ENCODE measurements at regions not wholly inside any gene's neighbourhood (a gene's known extent, or its start where the extent isn't known, plus 50 kb on each side); places are given as distances from the start of the nearest gene placed in this dataset.

- Mint-ChIP-seq H3K27ac (no peak overlapping the region), H3K36me3 (ENCODE audit: low read depth) (no peaks in the 10 kb centered on the region), H3K4me3 (no peak overlapping the region), H3K4me1 (no peaks in the 10 kb centered on the region), H3K27me3 (peaks cover 12% of the 10 kb centered on the region)
- DNase-seq = no peak
- H3K9me3 ChIP-seq (ENCODE audit: control insufficient read depth, low read length, poor library complexity, severe bottlenecking) = no peaks in the 10 kb centered on the region
- no peak for ATAC-seq
Measured at GRCh38 chr20:54355631-54356280, 119.6 kb upstream of the DOK5 start.

GRCh38 chr20:54356801-54357200 lies 118.6 kb upstream of the DOK5 start:
- Mint-ChIP-seq H3K27ac (no peak overlapping the region), H3K27me3 (peaks cover 12% of the 10 kb centered on the region), H3K36me3 (ENCODE audit: low read depth) (no peaks in the 10 kb centered on the region), H3K4me1 (no peaks in the 10 kb centered on the region), H3K4me3 (no peak overlapping the region)
- H3K9me3 ChIP-seq (ENCODE audit: control insufficient read depth, low read length, poor library complexity, severe bottlenecking) = no peaks in the 10 kb centered on the region
- no peak for DNase-seq
- no peak for ATAC-seq

- no peaks in the 10 kb centered on the region for H3K27me3 Mint-ChIP-seq
- H3K9me3 ChIP-seq (ENCODE audit: control insufficient read depth, low read length, poor library complexity, severe bottlenecking) = no peaks in the 10 kb centered on the region
- H3K4me3 Mint-ChIP-seq = no peak overlapping the region
- no peak for DNase-seq
- no peaks in the 10 kb centered on the region for H3K36me3 Mint-ChIP-seq (ENCODE audit: low read depth)
- H3K27ac Mint-ChIP-seq = no peak overlapping the region
- no peak for ATAC-seq
- no peaks in the 10 kb centered on the region for H3K4me1 Mint-ChIP-seq
Measured at GRCh38 chr20:54361475-54361874, 113.9 kb upstream of the DOK5 start.

- no peak for ATAC-seq
- Mint-ChIP-seq H3K27ac (no peak overlapping the region), H3K27me3 (no peaks in the 10 kb centered on the region), H3K36me3 (ENCODE audit: low read depth) (no peaks in the 10 kb centered on the region), H3K4me1 (no peaks in the 10 kb centered on the region), H3K4me3 (no peak overlapping the region)
- DNase-seq = no peak
- no peaks in the 10 kb centered on the region for H3K9me3 ChIP-seq (ENCODE audit: control insufficient read depth, low read length, poor library complexity, severe bottlenecking)
Measured at GRCh38 chr20:54362283-54362682, 113.1 kb upstream of the DOK5 start.

GRCh38 chr20:54364365-54364764 lies 111.0 kb upstream of the DOK5 start:
- Mint-ChIP-seq H3K4me1 (no peaks in the 10 kb centered on the region), H3K27ac (no peak overlapping the region), H3K4me3 (no peak overlapping the region), H3K36me3 (ENCODE audit: low read depth) (no peaks in the 10 kb centered on the region), H3K27me3 (no peaks in the 10 kb centered on the region)
- no peak for ATAC-seq
- DNase-seq = no peak
- no peaks in the 10 kb centered on the region for H3K9me3 ChIP-seq (ENCODE audit: control insufficient read depth, low read length, poor library complexity, severe bottlenecking)

GRCh38 chr20:54364919-54365318 lies 110.5 kb upstream of the DOK5 start:
- DNase-seq (no peak), ATAC-seq (no peak)
- H3K36me3 Mint-ChIP-seq (ENCODE audit: low read depth) = no peaks in the 10 kb centered on the region
- no peak overlapping the region for H3K27ac Mint-ChIP-seq
- H3K4me3 Mint-ChIP-seq = no peak overlapping the region
- H3K27me3 Mint-ChIP-seq = no peaks in the 10 kb centered on the region
- H3K9me3 ChIP-seq (ENCODE audit: control insufficient read depth, low read length, poor library complexity, severe bottlenecking) = no peaks in the 10 kb centered on the region
- no peaks in the 10 kb centered on the region for H3K4me1 Mint-ChIP-seq

GRCh38 chr20:54366669-54367344 lies 108.6 kb upstream of the DOK5 start:
- H3K27ac Mint-ChIP-seq = no peak overlapping the region
- H3K9me3 ChIP-seq (ENCODE audit: control insufficient read depth, low read length, poor library complexity, severe bottlenecking) = no peaks in the 10 kb centered on the region
- H3K27me3 Mint-ChIP-seq = no peaks in the 10 kb centered on the region
- H3K4me1 Mint-ChIP-seq = no peaks in the 10 kb centered on the region
- no peak for DNase-seq
- no peaks in the 10 kb centered on the region for H3K36me3 Mint-ChIP-seq (ENCODE audit: low read depth)
- no peak overlapping the region for H3K4me3 Mint-ChIP-seq
- no peak for ATAC-seq

- ATAC-seq = no peak
- no peaks in the 10 kb centered on the region for H3K36me3 Mint-ChIP-seq (ENCODE audit: low read depth)
- no peaks in the 10 kb centered on the region for H3K9me3 ChIP-seq (ENCODE audit: control insufficient read depth, low read length, poor library complexity, severe bottlenecking)
- no peaks in the 10 kb centered on the region for H3K4me1 Mint-ChIP-seq
- DNase-seq = no peak
- H3K27me3 Mint-ChIP-seq = no peaks in the 10 kb centered on the region
- no peak overlapping the region for H3K27ac Mint-ChIP-seq
- no peak overlapping the region for H3K4me3 Mint-ChIP-seq
Measured at GRCh38 chr20:54368570-54368969, 106.8 kb upstream of the DOK5 start.

- Mint-ChIP-seq H3K36me3 (ENCODE audit: low read depth) (no peaks in the 10 kb centered on the region), H3K4me3 (no peak overlapping the region), H3K27me3 (no peaks in the 10 kb centered on the region), H3K27ac (no peak overlapping the region), H3K4me1 (no peaks in the 10 kb centered on the region)
- no peak for ATAC-seq
- DNase-seq = no peak
- no peaks in the 10 kb centered on the region for H3K9me3 ChIP-seq (ENCODE audit: control insufficient read depth, low read length, poor library complexity, severe bottlenecking)
Measured at GRCh38 chr20:54372313-54372712, 103.1 kb upstream of the DOK5 start.

- H3K9me3 ChIP-seq (ENCODE audit: control insufficient read depth, low read length, poor library complexity, severe bottlenecking) = no peaks in the 10 kb centered on the region
- Mint-ChIP-seq H3K36me3 (ENCODE audit: low read depth) (no peaks in the 10 kb centered on the region), H3K4me1 (no peaks in the 10 kb centered on the region), H3K27me3 (peaks cover 14% of the 10 kb centered on the region), H3K27ac (no peak overlapping the region), H3K4me3 (no peak overlapping the region)
- DNase-seq (no peak), ATAC-seq (no peak)
Measured at GRCh38 chr20:54377992-54378773, 97.2 kb upstream of the DOK5 start.

GRCh38 chr20:54379893-54380584 lies 95.4 kb upstream of the DOK5 start:
- H3K27me3 Mint-ChIP-seq = peaks cover 20% of the 10 kb centered on the region
- H3K27ac Mint-ChIP-seq = no peak overlapping the region
- H3K4me1 Mint-ChIP-seq = no peaks in the 10 kb centered on the region
- no peaks in the 10 kb centered on the region for H3K36me3 Mint-ChIP-seq (ENCODE audit: low read depth)
- DNase-seq (no peak), ATAC-seq (no peak)
- no peak overlapping the region for H3K4me3 Mint-ChIP-seq
- H3K9me3 ChIP-seq (ENCODE audit: control insufficient read depth, low read length, poor library complexity, severe bottlenecking) = no peaks in the 10 kb centered on the region

- ATAC-seq (no peak), DNase-seq (no peak)
- Mint-ChIP-seq H3K27ac (no peak overlapping the region), H3K27me3 (peaks cover 20% of the 10 kb centered on the region), H3K4me3 (no peak overlapping the region), H3K4me1 (no peaks in the 10 kb centered on the region), H3K36me3 (ENCODE audit: low read depth) (no peaks in the 10 kb centered on the region)
- H3K9me3 ChIP-seq (ENCODE audit: control insufficient read depth, low read length, poor library complexity, severe bottlenecking) = no peaks in the 10 kb centered on the region
Measured at GRCh38 chr20:54382419-54382818, 93.0 kb upstream of the DOK5 start.

GRCh38 chr20:54385746-54386145 lies 89.6 kb upstream of the DOK5 start:
- Mint-ChIP-seq H3K4me3 (no peak overlapping the region), H3K27me3 (peaks cover 15% of the 10 kb centered on the region), H3K27ac (no peak overlapping the region), H3K36me3 (ENCODE audit: low read depth) (no peaks in the 10 kb centered on the region), H3K4me1 (no peaks in the 10 kb centered on the region)
- ATAC-seq (no peak), DNase-seq (no peak)
- no peaks in the 10 kb centered on the region for H3K9me3 ChIP-seq (ENCODE audit: control insufficient read depth, low read length, poor library complexity, severe bottlenecking)

Data from T-helper 17 cell (primary cell).